WTC11 (cell line): ENCODE measurements at regions not wholly inside any gene's neighbourhood (a gene's known extent, or its start where the extent isn't known, plus 50 kb on each side); places are given as distances from the start of the nearest gene placed in this dataset.

Experiments used
- CREB1 ChIP-seq: sonication (generic); formaldehyde crosslinking; IDR thresholded peaks from 2 replicates; pipeline ENCODE4 v1.8.0; 2023; ENCODE audit warnings: mild to moderate bottlenecking, missing genetic modification reagents
- CREM ChIP-seq: sonication (generic); formaldehyde crosslinking; IDR thresholded peaks from 2 replicates; pipeline ENCODE4 v1.8.1; 2022; ENCODE audit warnings: mild to moderate bottlenecking, missing genetic modification reagents, moderate library complexity
- CTCF ChIP-seq: fragments of 200-600 bp; IDR thresholded peaks from 2 replicates; pipeline ENCODE4 v1.8.0; 2022; ENCODE audit warnings: antibody characterized with exemption
- E2F4 ChIP-seq: sonication (generic); formaldehyde crosslinking; IDR thresholded peaks from 2 replicates; pipeline ENCODE4 v1.8.1; 2022; ENCODE audit warnings: low read depth, mild to moderate bottlenecking, moderate library complexity, missing genetic modification reagents, borderline replicate concordance
- MAX ChIP-seq: sonication (generic); formaldehyde crosslinking; IDR thresholded peaks from 2 replicates; pipeline ENCODE4 v1.8.0; 2022; ENCODE audit warnings: mild to moderate bottlenecking, missing genetic modification reagents
- MYBL2 ChIP-seq: sonication (generic); formaldehyde crosslinking; IDR thresholded peaks from 2 replicates; pipeline ENCODE4 v1.8.1; 2023; ENCODE audit warnings: mild to moderate bottlenecking, moderate library complexity, missing genetic modification reagents
- NFYB ChIP-seq: sonication (generic); formaldehyde crosslinking; conservative IDR thresholded peaks from 2 replicates; pipeline ENCODE4 v1.8.0; 2022; ENCODE audit warnings: low read depth, missing genetic modification reagents
- NR3C1 ChIP-seq: sonication (generic); formaldehyde crosslinking; conservative IDR thresholded peaks from 2 replicates; pipeline ENCODE4 v1.8.1; 2023; ENCODE audit warnings: low read depth, mild to moderate bottlenecking, missing genetic modification reagents
- PRDM15 ChIP-seq: sonication (generic); formaldehyde crosslinking; IDR thresholded peaks from 2 replicates; pipeline ENCODE4 v1.8.0; 2022; ENCODE audit warnings: missing genetic modification reagents
- ZNF121 ChIP-seq: sonication (generic); formaldehyde crosslinking; IDR thresholded peaks from 2 replicates; pipeline ENCODE4 v1.8.0; 2023; ENCODE audit warnings: missing genetic modification reagents

- TF ChIP-seq CTCF (no peak), CREB1 (CRISPR knock-in tag) (no peak), ZNF121 (CRISPR knock-in tag) (no peak), E2F4 (CRISPR knock-in tag) (no peak), CREM (CRISPR knock-in tag) (no peak), MAX (CRISPR knock-in tag) (no peak), NR3C1 (CRISPR knock-in tag) (no peak), PRDM15 (no peak), NFYB (CRISPR knock-in tag) (no peak), MYBL2 (CRISPR knock-in tag) (no peak)
These were observed 684.4 kb upstream of the CITED2 start for GRCh38 chr6:140058863-140059262.
